ENCODE measurements at regions not wholly inside any gene's neighbourhood (a gene's known extent, or its start where the extent isn't known, plus 50 kb on each side); places are given as distances from the start of the nearest gene placed in this dataset.

GRCh38 chr7:81155654-81156373 lies 237.0 kb upstream of the SEMA3C start (continued):
- TF ChIP-seq ZNF768 (CRISPR knock-in tag; IDR thresholded peaks at IDR 0.05), result no peak
- no peak for TF ChIP-seq FOXK2 (IDR thresholded peaks at IDR 0.05)
- TF ChIP-seq PRMT3 (CRISPR knock-in tag; IDR thresholded peaks at IDR 0.05; ENCODE audit: borderline replicate concordance, low read depth), result no peak
- TF ChIP-seq ZNF687 (CRISPR knock-in tag; IDR thresholded peaks at IDR 0.05), result no peak
- TF ChIP-seq ZNF318 (CRISPR knock-in tag; IDR thresholded peaks at IDR 0.05), result no peak
- 0 out of 4 replicates have a peak, but pooled peaks of 1 of the 2 experiments have one; percentile 4 for TF ChIP-seq REST (IDR thresholded peaks at IDR 0.05; ENCODE audit: borderline replicate concordance in 1 of 2, low read depth in 1 of 2, low read length in 2 of 2)
- peak; percentile 80; the same call in 1 of the 2 replicates for TF ChIP-seq HDAC2 (CRISPR knock-in tag; IDR thresholded peaks at IDR 0.05)
- TF ChIP-seq CEBPG (CRISPR knock-in tag; IDR thresholded peaks at IDR 0.05), result peak; percentile 43
- TF ChIP-seq USF2 (IDR thresholded peaks at IDR 0.05; ENCODE audit: low read depth, low read length), result no peak
- TF ChIP-seq USF2 (CRISPR knock-in tag; IDR thresholded peaks at IDR 0.05; ENCODE audit: borderline replicate concordance), result no peak

Measured in HepG2 (cell line).